HCT116 (cell line): ENCODE measurements at regions not wholly inside any gene's neighbourhood (a gene's known extent, or its start where the extent isn't known, plus 50 kb on each side); places are given as distances from the start of the nearest gene placed in this dataset.

ENCODE experiments used
- ATAC-seq: fragments of 200-7000 bp; cut with Tn5 transposase; 2 replicates; pipeline ENCODE4 v1.9.1; 2020; ENCODE audit warnings: mild to moderate bottlenecking, moderate library complexity
- BruUV-seq: library from RNA; stranded (reverse); fragments of 400-500 nt; replicated peaks from 2 replicates; lab custom pipeline; 2021; lab: Mats Ljungman, UMichigan
- CTCF ChIA-PET: fragments of 300-600 bp; sonication (Branson Sonifier 250); formaldehyde crosslinking; loops from one replicate; lab custom pipeline; 2021; ENCODE audit warnings: antibody characterized with exemption; lab: Charles Lee
- POLR2A ChIA-PET: fragments of 300-600, 350-600 bp; sonication (Branson Sonifier 250); formaldehyde crosslinking; loops from one replicate; lab custom pipeline; 2021; ENCODE audit warnings: antibody characterized with exemption; lab: Charles Lee
- RAD21 ChIA-PET, 2 experiments: fragments of 300-600 bp; sonication (Branson Sonifier 250); formaldehyde crosslinking; loops; one replicate each; lab custom pipeline; 2023; ENCODE audit warnings: low total read pairs in 2 of 2; ENCODE audit not compliant: uncharacterized antibody in 2 of 2, unreplicated experiment in 2 of 2, low non-redundant PET in 1 of 2; lab: Charles Lee
- DNase-seq: peaks from one replicate; pipeline ENCODE4 v3.0.0-alpha.2; 2010; ENCODE audit warnings: low read depth, low spot score
- H2AFZ ChIP-seq: fragments of 200-600 bp; shearing (Covaris generic), sonication (generic); 2 replicates; pipeline ENCODE4 v1.6.1; 2017; ENCODE audit warnings: low read depth, mixed run types, mixed read lengths, antibody characterized with exemption, low read length; ENCODE audit not compliant: poor library complexity, severe bottlenecking
- H3K27ac ChIP-seq: 2 replicates; pipeline ENCODE4 v1.5.1; 2012; ENCODE audit warnings: low read depth, low read length
- H3K27me3 ChIP-seq: fragments of 200-600 bp; sonication (generic); 2 replicates; pipeline ENCODE4 v1.6.1; 2016; ENCODE audit warnings: mixed run types, low read length, mixed read lengths; ENCODE audit not compliant: insufficient read depth
- H3K36me3 ChIP-seq, 2 experiments: fragments of 200-500 bp in 1 of 2; fragments of 200-600 bp in 1 of 2; sonication (Bioruptor generic) in 1 of 2; sonication (generic) in 1 of 2; 2 replicates each; pipeline versions ENCODE4 v1.5.1 to v1.6.1; 2014 to 2016; ENCODE audit warnings: low read length in 2 of 2, inconsistent platforms in 1 of 2, mixed read lengths in 1 of 2, mixed run types in 1 of 2; ENCODE audit not compliant: insufficient read depth in 2 of 2, control insufficient read depth in 1 of 2
- H3K4me1 ChIP-seq, 2 experiments: fragments of 200-600 bp in 1 of 2; sonication (generic) in 1 of 2; 2 replicates each; pipeline versions ENCODE4 v1.5.1 to v1.6.1; 2012 to 2017; ENCODE audit warnings: low read length in 2 of 2, inconsistent platforms in 1 of 2, mild to moderate bottlenecking in 1 of 2, mixed read lengths in 1 of 2, mixed run types in 1 of 2, moderate library complexity in 1 of 2; ENCODE audit not compliant: insufficient read depth in 2 of 2, control insufficient read depth in 1 of 2
- H3K4me2 ChIP-seq: fragments of 200-600 bp; sonication (generic); 2 replicates; pipeline ENCODE4 v1.6.1; 2017; ENCODE audit warnings: mixed run types, low read length, mixed read lengths
- H3K4me3 ChIP-seq, 2 experiments: fragments of 200-600 bp in 1 of 2; sonication (generic) in 1 of 2; replicated peaks in 1 of 2; 2 replicates each; pipeline ENCODE4 v1.5.1; 2011 to 2016; ENCODE audit warnings: low read length in 2 of 2, control low read depth in 1 of 2, low read depth in 1 of 2, mild to moderate bottlenecking in 1 of 2, mixed read lengths in 1 of 2, mixed run types in 1 of 2
- H3K79me2 ChIP-seq: fragments of 200-600 bp; sonication (generic); 2 replicates; pipeline ENCODE4 v1.6.1; 2017; ENCODE audit warnings: mild to moderate bottlenecking, mixed run types, low read length, moderate library complexity, mixed read lengths; ENCODE audit not compliant: insufficient read depth
- H3K9ac ChIP-seq: fragments of 200-600 bp; sonication (generic); 2 replicates; pipeline ENCODE4 v1.6.1; 2016; ENCODE audit warnings: low read length, mixed read lengths
- H3K9me2 ChIP-seq: fragments of 200-600 bp; sonication (generic), shearing (Covaris generic); 2 replicates; pipeline ENCODE4 v1.6.1; 2017; ENCODE audit warnings: mixed run types, mild to moderate bottlenecking, moderate library complexity; ENCODE audit not compliant: insufficient read depth
- H3K9me3 ChIP-seq, 2 experiments: fragments of 200-500 bp in 1 of 2; fragments of 200-600 bp in 1 of 2; sonication (Bioruptor generic) in 1 of 2; sonication (generic) in 1 of 2; 2 replicates each; pipeline ENCODE4 v1.6.1; 2014 to 2017; ENCODE audit warnings: low read length in 2 of 2, mixed read lengths in 2 of 2, inconsistent platforms in 1 of 2, low read depth in 1 of 2, mild to moderate bottlenecking in 1 of 2, mixed run types in 1 of 2, moderate library complexity in 1 of 2; ENCODE audit not compliant: control insufficient read depth in 1 of 2, insufficient read depth in 1 of 2
- H4K20me1 ChIP-seq: fragments of 200-600 bp; sonication (generic), shearing (Covaris generic); 2 replicates; pipeline ENCODE4 v1.6.1; 2017; ENCODE audit warnings: mixed run types, mild to moderate bottlenecking, moderate library complexity; ENCODE audit not compliant: insufficient read depth
- EGR1 ChIP-seq: IDR thresholded peaks from 2 replicates; pipeline ENCODE4 v1.6.1; 2012; ENCODE audit warnings: low read depth
- EZH2 ChIP-seq: fragments of 200-600 bp; sonication (generic); IDR thresholded peaks from 2 replicates; pipeline ENCODE4 v1.6.1; 2017; ENCODE audit warnings: antibody characterized with exemption, mixed run types
- FOSL1 ChIP-seq: IDR thresholded peaks from 2 replicates; pipeline ENCODE4 v1.6.1; 2012; ENCODE audit warnings: low read depth
- JUND ChIP-seq: IDR thresholded peaks from 2 replicates; pipeline ENCODE4 v1.6.1; 2012
- SIN3A ChIP-seq: IDR thresholded peaks from 2 replicates; pipeline ENCODE4 v1.6.1; 2012; ENCODE audit warnings: low read depth
- SP1 ChIP-seq: IDR thresholded peaks from 2 replicates; pipeline ENCODE4 v1.6.1; 2012; ENCODE audit warnings: low read depth
- YY1 ChIP-seq: IDR thresholded peaks from 2 replicates; pipeline ENCODE4 v1.6.1; 2011; ENCODE audit warnings: low read length, low read depth, moderate library complexity, mild to moderate bottlenecking; ENCODE audit not compliant: insufficient replicate concordance; ENCODE audit errors: extremely low read depth
- intact Hi-C: fragments of 100-400 bp; cut with micrococcal nuclease; formaldehyde crosslinking; loops from 2 replicates; pipeline ENCODE4 v1.10.0; 2022
- TF ChIP-seq, protein P1 (sequence below), 3 experiments: fragments of 200-600 bp in 1 of 3; sonication (generic) in 1 of 3; IDR thresholded peaks in 2 of 3; conservative IDR thresholded peaks in 1 of 3; 2 replicates each; pipeline ENCODE4 v1.5.1; 2012 to 2017; ENCODE audit warnings: low read depth in 2 of 3, low read length in 2 of 3, antibody characterized with exemption in 1 of 3, borderline replicate concordance in 1 of 3, control low read depth in 1 of 3, mild to moderate bottlenecking in 1 of 3, mixed read lengths in 1 of 3, mixed run types in 1 of 3, moderate library complexity in 1 of 3; ENCODE audit not compliant: insufficient read depth in 1 of 3

DNA sequence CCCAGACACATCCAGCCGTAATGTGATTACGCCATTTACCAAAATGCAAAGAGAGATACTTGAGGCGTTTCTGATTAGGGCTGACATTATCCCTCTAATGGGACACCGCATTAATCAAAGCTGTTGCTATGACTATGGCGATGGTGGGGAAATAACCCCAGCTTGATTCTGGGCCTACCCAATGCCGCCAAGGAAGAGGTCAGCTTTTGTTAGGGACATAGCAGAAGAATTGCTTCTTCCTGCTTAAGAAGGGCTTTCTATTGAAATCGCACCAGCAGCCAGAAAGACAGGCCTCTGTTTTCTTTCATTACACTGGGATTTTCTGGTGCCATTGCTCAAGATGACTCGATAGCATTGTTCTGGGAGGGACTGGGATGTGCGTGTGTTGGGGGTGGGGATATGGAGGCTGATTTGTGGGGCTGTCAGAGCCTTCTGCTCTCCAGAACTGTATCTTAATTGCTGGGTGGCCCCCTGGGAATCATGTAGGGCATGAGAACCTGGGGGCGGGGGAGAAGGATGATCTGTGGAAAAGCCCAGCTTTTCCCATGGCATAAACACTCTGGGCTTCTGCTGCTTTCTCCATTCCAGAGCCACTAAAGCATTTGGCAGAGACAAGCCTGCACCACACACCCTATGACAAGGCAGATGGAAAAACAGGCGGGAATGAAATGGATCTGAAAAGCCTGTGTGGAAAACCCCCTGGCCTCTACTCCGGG is 106.5 kb upstream of the RAD23B start:
- no TSS peak for BruUV-seq
- no peak for DNase-seq
- no peaks in the 10 kb centered on the region for H3K9me2 ChIP-seq
- H4K20me1 ChIP-seq: no peaks in the 10 kb centered on the region
- no peak overlapping the region for H3K27ac ChIP-seq
- intact Hi-C loops: no loop called here
- no peak overlapping the region for H3K4me3 ChIP-seq
- H3K36me3 ChIP-seq: no peaks in the 10 kb centered on the region
- RAD21 ChIA-PET: no interaction called here
- no peak overlapping the region for H2AFZ ChIP-seq
- POLR2A ChIA-PET: no interaction called here
- no peak overlapping the region for H3K9ac ChIP-seq
- H3K4me2 ChIP-seq: no peak overlapping the region
- TF ChIP-seq JUND: no peak
- no peak for TF ChIP-seq SP1
- no peak for TF ChIP-seq EGR1
- TF ChIP-seq SIN3A: no peak
- no peak for TF ChIP-seq EZH2
- no peak for TF ChIP-seq FOSL1
- no peak for TF ChIP-seq YY1
- TF ChIP-seq, protein P1, sequence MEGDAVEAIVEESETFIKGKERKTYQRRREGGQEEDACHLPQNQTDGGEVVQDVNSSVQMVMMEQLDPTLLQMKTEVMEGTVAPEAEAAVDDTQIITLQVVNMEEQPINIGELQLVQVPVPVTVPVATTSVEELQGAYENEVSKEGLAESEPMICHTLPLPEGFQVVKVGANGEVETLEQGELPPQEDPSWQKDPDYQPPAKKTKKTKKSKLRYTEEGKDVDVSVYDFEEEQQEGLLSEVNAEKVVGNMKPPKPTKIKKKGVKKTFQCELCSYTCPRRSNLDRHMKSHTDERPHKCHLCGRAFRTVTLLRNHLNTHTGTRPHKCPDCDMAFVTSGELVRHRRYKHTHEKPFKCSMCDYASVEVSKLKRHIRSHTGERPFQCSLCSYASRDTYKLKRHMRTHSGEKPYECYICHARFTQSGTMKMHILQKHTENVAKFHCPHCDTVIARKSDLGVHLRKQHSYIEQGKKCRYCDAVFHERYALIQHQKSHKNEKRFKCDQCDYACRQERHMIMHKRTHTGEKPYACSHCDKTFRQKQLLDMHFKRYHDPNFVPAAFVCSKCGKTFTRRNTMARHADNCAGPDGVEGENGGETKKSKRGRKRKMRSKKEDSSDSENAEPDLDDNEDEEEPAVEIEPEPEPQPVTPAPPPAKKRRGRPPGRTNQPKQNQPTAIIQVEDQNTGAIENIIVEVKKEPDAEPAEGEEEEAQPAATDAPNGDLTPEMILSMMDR (IDR thresholded peaks at IDR 0.05 in 2 of 3, conservative IDR thresholded peaks at IDR 0.05 in 1 of 3; ENCODE audit: borderline replicate concordance in 1 of 3, insufficient read depth in 1 of 3, low read depth in 2 of 3, low read length in 2 of 3): no peak
- TF ChIP-seq, all 23 proteins: peak for 0
- no peaks in the 10 kb centered on the region for H3K27me3 ChIP-seq
- no peak for ATAC-seq
- CTCF ChIA-PET: no interaction called here
- peaks cover 9 to 80% of the 10 kb centered on the region in 2 experiments for H3K4me1 ChIP-seq
- no peaks in the 10 kb centered on the region for H3K9me3 ChIP-seq
- no peaks in the 10 kb centered on the region for H3K79me2 ChIP-seq
